ENCODE measurements at regions not wholly inside any gene's neighbourhood (a gene's known extent, or its start where the extent isn't known, plus 50 kb on each side); places are given as distances from the start of the nearest gene placed in this dataset.

- Histone ChIP-seq H3K27me3 (ENCODE audit: low read depth) (peaks cover 94% of the 10 kb centered on the region), H3K4me3 (no peak overlapping the region)
- TF ChIP-seq CTCF (IDR thresholded peaks at IDR 0.05; ENCODE audit: borderline replicate concordance) = no peak
Observed at GRCh38 chr1:181310560-181310959, 172.8 kb upstream of the CACNA1E start.

GRCh38 chr1:181312946-181313345 lies 170.4 kb upstream of the CACNA1E start:
- Histone ChIP-seq H3K4me3 (no peak overlapping the region), H3K36me3 (no peaks in the 10 kb centered on the region), H3K9me3 (replicated peaks) (no peaks in the 10 kb centered on the region), H3K4me1 (peaks cover 11% of the 10 kb centered on the region), H3K27ac (replicated peaks) (no peak overlapping the region), H3K27me3 (ENCODE audit: low read depth) (peaks cover 98% of the 10 kb centered on the region)
- DNase-seq = no peak
- intact Hi-C loops (cut with micrococcal nuclease) = no loop called here
- no peak for TF ChIP-seq CTCF (IDR thresholded peaks at IDR 0.05; ENCODE audit: borderline replicate concordance)

More at GRCh38 chr1:181310560-181310959, 172.8 kb upstream of the CACNA1E start:
- intact Hi-C loops (cut with micrococcal nuclease) = no loop called here
- H3K4me1 ChIP-seq = no peaks in the 10 kb centered on the region
- H3K36me3 ChIP-seq = no peaks in the 10 kb centered on the region
- no peak overlapping the region for H3K27ac ChIP-seq (replicated peaks)
- DNase-seq = no peak
- H3K9me3 ChIP-seq (replicated peaks) = no peaks in the 10 kb centered on the region

- H3K27me3 ChIP-seq (ENCODE audit: low read depth) = peaks cover 98% of the 10 kb centered on the region
- TF ChIP-seq CTCF (IDR thresholded peaks at IDR 0.05; ENCODE audit: borderline replicate concordance) = no peak
- no peak overlapping the region for H3K4me3 ChIP-seq
- no peak overlapping the region for H3K27ac ChIP-seq (replicated peaks)
- no peaks in the 10 kb centered on the region for H3K36me3 ChIP-seq
- peaks cover 16% of the 10 kb centered on the region for H3K4me1 ChIP-seq
- no peak for DNase-seq
- H3K9me3 ChIP-seq (replicated peaks) = no peaks in the 10 kb centered on the region
- intact Hi-C loops (cut with micrococcal nuclease) = no loop called here
Observed at GRCh38 chr1:181313466-181313865, 169.9 kb upstream of the CACNA1E start.

GRCh38 chr1:181314010-181314409 lies 169.3 kb upstream of the CACNA1E start:
- Histone ChIP-seq H3K4me3 (no peak overlapping the region), H3K27ac (replicated peaks) (no peak overlapping the region), H3K27me3 (ENCODE audit: low read depth) (peaks cover 98% of the 10 kb centered on the region), H3K9me3 (replicated peaks) (no peaks in the 10 kb centered on the region), H3K36me3 (no peaks in the 10 kb centered on the region), H3K4me1 (peaks cover 19% of the 10 kb centered on the region)
- intact Hi-C loops (cut with micrococcal nuclease) = no loop called here
- DNase-seq = no peak
- no peak for TF ChIP-seq CTCF (IDR thresholded peaks at IDR 0.05; ENCODE audit: borderline replicate concordance)

GRCh38 chr1:181314959-181315358 lies 168.4 kb upstream of the CACNA1E start:
- intact Hi-C loops (cut with micrococcal nuclease) = no loop called here
- H3K27me3 ChIP-seq (ENCODE audit: low read depth) = peaks cover 98% of the 10 kb centered on the region

More at GRCh38 chr1:181314959-181315358, 168.4 kb upstream of the CACNA1E start:
- Histone ChIP-seq H3K27ac (replicated peaks) (no peak overlapping the region), H3K4me3 (no peak overlapping the region), H3K36me3 (no peaks in the 10 kb centered on the region), H3K4me1 (peaks cover 19% of the 10 kb centered on the region), H3K9me3 (replicated peaks) (no peaks in the 10 kb centered on the region)
- no peak for DNase-seq
- TF ChIP-seq CTCF (IDR thresholded peaks at IDR 0.05; ENCODE audit: borderline replicate concordance) = no peak
